HepG2 (cell line): ENCODE measurements at regions not wholly inside any gene's neighbourhood (a gene's known extent, or its start where the extent isn't known, plus 50 kb on each side); places are given as distances from the start of the nearest gene placed in this dataset.

Experiments
- ATAC-seq: fragments of 200-7000 bp; cut with Tn5 transposase; 3 replicates; pipeline ENCODE4 v1.9.1; 2020; ENCODE audit warnings: mild to moderate bottlenecking, moderate library complexity
- BruUV-seq: library from RNA; stranded (reverse); fragments of 400-500 nt; replicated peaks from 2 replicates; lab custom pipeline; 2021; lab: Mats Ljungman, UMichigan
- CTCF ChIA-PET: fragments of 300-600 bp; formaldehyde crosslinking; extraction: SDS; loops from one replicate; lab custom pipeline; 2021; ENCODE audit warnings: low total read pairs, inconsistent platforms, low intra/inter-chr PET ratio; lab: Yijun Ruan, JAX
- POLR2A ChIA-PET: fragments of 350-600 bp; sonication (Branson Sonifier 250); formaldehyde crosslinking; loops from one replicate; lab custom pipeline; 2020; ENCODE audit warnings: antibody characterized with exemption, inconsistent platforms; lab: Yijun Ruan, JAX
- DNase-seq: peaks from one replicate; pipeline ENCODE4 v3.0.0-alpha.2; 2015; ENCODE audit warnings: low spot score
- FAIRE-seq: peaks from 3 replicates; lab custom pipeline; 2011; peaks lifted over from hg19 to GRCh38; lab: Jason Lieb, UNC
- H2AFZ ChIP-seq: one replicate; pipeline ENCODE4 v1.6.1; 2011; ENCODE audit warnings: low read length, inconsistent platforms
- H3K27ac ChIP-seq: fragments of 300-600 bp; 3 replicates; pipeline ENCODE4 v1.8.0; 2011; ENCODE audit warnings: mixed run types, mild to moderate bottlenecking, mixed read lengths, low read length, inconsistent platforms; ENCODE audit not compliant: insufficient read depth; ENCODE audit errors: extremely low read length
- H3K27me3 ChIP-seq, 2 experiments: fragments of 200-600 bp in 1 of 2; 2 replicates in 1 of 2; 3 replicates in 1 of 2; pipeline versions ENCODE4 v1.6.0 to v1.8.0; 2011; ENCODE audit warnings: low read length in 2 of 2, mild to moderate bottlenecking in 2 of 2, moderate library complexity in 2 of 2, inconsistent platforms in 1 of 2; ENCODE audit not compliant: insufficient read depth in 2 of 2, control insufficient read depth in 1 of 2
- H3K36me3 ChIP-seq, 2 experiments: fragments of 200-600 bp in 1 of 2; replicated peaks in 1 of 2; 2 replicates in 1 of 2; 3 replicates in 1 of 2; pipeline versions ENCODE4 v1.5.1 to v1.8.0; 2011; ENCODE audit warnings: low read length in 2 of 2, inconsistent platforms in 1 of 2; ENCODE audit not compliant: insufficient read depth in 2 of 2, control insufficient read depth in 1 of 2
- H3K4me1 ChIP-seq: 2 replicates; pipeline ENCODE4 v1.5.1; 2012; ENCODE audit warnings: low read length, inconsistent platforms; ENCODE audit not compliant: insufficient read depth
- H3K4me2 ChIP-seq: 2 replicates; pipeline ENCODE4 v1.6.0; 2011; ENCODE audit warnings: low read depth, low read length, inconsistent platforms
- H3K4me3 ChIP-seq, 3 experiments: fragments of 200-600 bp in 1 of 3; sonication (generic), shearing (Covaris generic) in 1 of 3; replicated peaks in 1 of 3; 2 replicates each; pipeline ENCODE4 v1.5.1; 2011 to 2016; ENCODE audit warnings: low read length in 3 of 3, inconsistent platforms in 2 of 3, low read depth in 2 of 3, mild to moderate bottlenecking in 2 of 3, control low read depth in 1 of 3, mixed read lengths in 1 of 3; ENCODE audit not compliant: insufficient read depth in 1 of 3
- H3K79me2 ChIP-seq: one replicate; pipeline ENCODE4 v1.6.1; 2011; ENCODE audit warnings: low read length, inconsistent platforms; ENCODE audit not compliant: insufficient read depth
- H3K9ac ChIP-seq: 2 replicates; pipeline ENCODE4 v1.6.0; 2011; ENCODE audit warnings: mild to moderate bottlenecking, low read depth, low read length, inconsistent platforms; ENCODE audit not compliant: insufficient read depth
- H3K9me3 ChIP-seq: 2 replicates; pipeline ENCODE4 v1.5.1; 2012; ENCODE audit warnings: mild to moderate bottlenecking, low read length
- H4K20me1 ChIP-seq: 2 replicates; pipeline ENCODE4 v1.6.0; 2011; ENCODE audit warnings: inconsistent platforms, mild to moderate bottlenecking, low read length, moderate library complexity; ENCODE audit not compliant: insufficient read depth
- JUN ChIP-seq: sonication (generic); formaldehyde crosslinking; IDR thresholded peaks from 2 replicates; pipeline ENCODE4 v1.4.0; 2020; ENCODE audit warnings: mild to moderate bottlenecking, missing genetic modification reagents
- NAIF1 ChIP-seq: sonication (generic); formaldehyde crosslinking; IDR thresholded peaks from 2 replicates; pipeline ENCODE4 v1.5.0; 2020; ENCODE audit warnings: mild to moderate bottlenecking, missing genetic modification reagents, borderline replicate concordance
- NR3C1 ChIP-seq: sonication (generic); formaldehyde crosslinking; IDR thresholded peaks from 2 replicates; pipeline ENCODE4 v1.4.0; 2020; ENCODE audit warnings: missing genetic modification reagents
- PPARG ChIP-seq: conservative IDR thresholded peaks from 2 replicates; pipeline ENCODE4 v1.6.1; 2016; ENCODE audit warnings: missing biosample characterization, missing genetic modification reagents
- RAD51 ChIP-seq: fragments of 450-650 bp; IDR thresholded peaks from 2 replicates; pipeline ENCODE4 v1.6.1; 2016; ENCODE audit warnings: borderline replicate concordance
- RXRA ChIP-seq: sonication (generic); formaldehyde crosslinking; IDR thresholded peaks from 2 replicates; pipeline ENCODE4 v1.5.1; 2020; ENCODE audit warnings: missing genetic modification reagents
- SETDB1 ChIP-seq: sonication (generic); formaldehyde crosslinking; IDR thresholded peaks from 2 replicates; pipeline ENCODE4 v1.5.1; 2020; ENCODE audit warnings: missing genetic modification reagents, mild to moderate bottlenecking, borderline replicate concordance
- SKIL ChIP-seq: sonication (generic); formaldehyde crosslinking; IDR thresholded peaks from 2 replicates; pipeline ENCODE4 v1.8.0; 2022; ENCODE audit warnings: missing genetic modification reagents, mild to moderate bottlenecking, moderate library complexity, borderline replicate concordance
- ZNF484 ChIP-seq: sonication (generic); formaldehyde crosslinking; IDR thresholded peaks from 2 replicates; pipeline ENCODE4 v1.5.1; 2020; ENCODE audit warnings: mild to moderate bottlenecking, low read depth, missing genetic modification reagents, borderline replicate concordance
- ZNF576 ChIP-seq: sonication (generic); formaldehyde crosslinking; IDR thresholded peaks from 2 replicates; pipeline ENCODE4 v1.4.0; 2020; ENCODE audit warnings: mild to moderate bottlenecking, missing genetic modification reagents
- ZSCAN31 ChIP-seq: sonication (generic); formaldehyde crosslinking; IDR thresholded peaks from 2 replicates; pipeline ENCODE4 v1.5.0; 2020; ENCODE audit warnings: low read depth, mild to moderate bottlenecking, missing genetic modification reagents
- WGBS: methylation state at CpG from one replicate; pipeline ENCODE4 v1.1.6; 2017; ENCODE audit warnings: low lambda C conversion rate; 5-methylcytosine and 5-hydroxymethylcytosine counted together
- in situ Hi-C: cut with HindIII; loops from 2 replicates; pipeline ENCODE4 v1.10.0; 2017; ENCODE audit warnings: low pct_unique_long_range_greater_than_20kb; ENCODE audit not compliant: extremely low pct_ligation_motif_present
- intact Hi-C: fragments of 100-400 bp; cut with micrococcal nuclease; formaldehyde crosslinking; loops from one replicate; pipeline ENCODE4 v1.10.0; 2022; ENCODE audit not compliant: unreplicated experiment

GRCh38 chr4:111519683-111520082, 625.6 kb upstream of the FAM241A start:
- intact Hi-C loops = no loop called here
- WGBS = 6% methylated on average over 5 of the region's 5 CpGs
- no TSS peak for BruUV-seq
- in situ Hi-C loops = no loop called here
- Histone ChIP-seq H3K4me1 (no peaks in the 10 kb centered on the region), H3K79me2 (no peaks in the 10 kb centered on the region), H2AFZ (no peak overlapping the region), H3K27me3 (no peaks in the 10 kb centered on the region; a peak in 1 of 5 replicates), H3K9me3 (no peaks in the 10 kb centered on the region), H3K4me3 (no peak overlapping the region), H3K4me2 (no peak overlapping the region), H3K36me3 (no peaks in the 10 kb centered on the region), H4K20me1 (no peaks in the 10 kb centered on the region), H3K27ac (no peak overlapping the region), H3K9ac (no peak overlapping the region)
- TF ChIP-seq NAIF1 (no peak), ZSCAN31 (CRISPR knock-in tag) (no peak), JUN (CRISPR knock-in tag) (no peak), PPARG (CRISPR knock-in tag) (no peak), SETDB1 (CRISPR knock-in tag) (no peak), RXRA (no peak), NR3C1 (CRISPR knock-in tag) (no peak), RAD51 (no peak), SKIL (no peak), ZNF576 (CRISPR knock-in tag) (no peak), ZNF484 (CRISPR knock-in tag) (no peak)
- DNase-seq = no peak
- ChIA-PET POLR2A (no interaction called here), CTCF (no interaction called here)
- FAIRE-seq = no peak
- ATAC-seq = no peak
